COR-L47 (cell line): ENCODE measurements at regions not wholly inside any gene's neighbourhood (a gene's known extent, or its start where the extent isn't known, plus 50 kb on each side); places are given as distances from the start of the nearest gene placed in this dataset.

ENCODE experiments used
- DNase-seq: peaks from one replicate; lab custom pipeline; 2025; lab: John Stamatoyannopoulos, UW

- no peak for DNase-seq
These were observed 281.6 kb downstream of the KIF4B start for GRCh38 chr5:155295111-155295510.

- no peak for DNase-seq
These were observed 285.9 kb downstream of the KIF4B start for GRCh38 chr5:155299386-155300005.

DNA sequence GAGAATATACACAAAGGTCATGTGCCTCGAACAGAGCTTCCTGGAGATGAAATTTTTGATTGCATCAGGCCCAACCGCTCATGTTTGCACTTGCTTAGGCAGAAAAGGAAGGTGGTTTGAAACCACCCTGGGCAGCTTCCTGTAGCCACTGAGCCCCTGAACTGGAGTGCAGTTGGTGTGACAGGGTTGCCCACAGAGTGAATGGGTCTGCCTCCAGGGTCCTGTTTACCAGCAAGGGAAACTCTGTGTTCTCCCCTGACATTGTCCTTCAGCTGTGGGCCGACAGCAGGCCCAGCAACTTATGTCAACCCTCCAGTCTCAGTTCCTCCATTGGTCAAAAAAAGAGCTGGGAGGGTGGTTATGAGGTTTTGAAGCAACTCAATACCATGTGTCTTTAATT, 289.6 kb downstream of the KIF4B start:
- no peak for DNase-seq

DNA sequence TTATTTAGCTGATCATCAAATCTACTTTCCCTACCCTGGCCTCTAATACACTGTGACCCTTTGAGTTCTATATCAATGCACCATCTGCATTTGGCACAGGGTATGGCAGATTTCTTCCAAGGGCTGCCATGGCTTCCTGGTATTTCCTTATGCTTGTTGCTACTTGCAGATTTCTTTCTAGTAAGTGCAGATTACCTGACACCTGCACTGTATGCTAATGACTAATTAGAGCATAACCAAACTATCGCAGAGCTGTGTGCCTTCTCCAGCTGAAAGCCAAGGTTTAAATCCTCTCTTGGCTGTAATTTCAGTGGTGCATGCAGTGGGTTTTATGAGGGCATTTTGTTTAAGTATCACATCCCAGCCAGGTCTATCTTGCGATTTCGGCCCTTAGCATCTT, 293.7 kb downstream of the KIF4B start:
- no peak for DNase-seq

- no peak for DNase-seq
These were observed 294.7 kb downstream of the KIF4B start for GRCh38 chr5:155308289-155308688.

GRCh38 chr5:155309021-155309746, 295.6 kb downstream of the KIF4B start:
- no peak for DNase-seq

DNA sequence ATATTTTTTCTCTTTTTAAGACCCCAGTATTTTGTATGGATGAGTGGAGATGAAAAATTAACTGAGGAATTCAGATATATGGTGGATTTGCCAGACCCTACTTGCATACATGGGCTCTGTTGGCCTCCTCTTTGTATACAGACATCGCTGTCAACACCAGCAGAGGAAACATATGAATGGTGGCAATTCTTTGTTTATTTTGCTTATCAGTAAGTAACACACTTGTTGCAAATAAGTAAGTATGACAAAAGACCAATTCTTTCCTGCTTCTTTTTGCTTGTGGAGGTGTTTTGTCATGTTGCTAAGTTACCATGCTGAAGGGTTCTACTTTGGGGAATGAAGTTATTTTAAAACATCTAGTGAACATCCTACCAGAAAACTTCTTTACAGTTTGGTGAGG, 298.2 kb downstream of the KIF4B start:
- DNase-seq = no peak

- DNase-seq = no peak
These were observed 300.0 kb downstream of the KIF4B start for GRCh38 chr5:155313518-155313917.

- DNase-seq = no peak
These were observed 302.6 kb downstream of the KIF4B start for GRCh38 chr5:155316070-155316714.

- DNase-seq = no peak
These were observed 319.1 kb downstream of the KIF4B start for GRCh38 chr5:155332618-155333017.

GRCh38 chr5:155342956-155343355, 329.4 kb downstream of the KIF4B start:
- no peak for DNase-seq

DNA sequence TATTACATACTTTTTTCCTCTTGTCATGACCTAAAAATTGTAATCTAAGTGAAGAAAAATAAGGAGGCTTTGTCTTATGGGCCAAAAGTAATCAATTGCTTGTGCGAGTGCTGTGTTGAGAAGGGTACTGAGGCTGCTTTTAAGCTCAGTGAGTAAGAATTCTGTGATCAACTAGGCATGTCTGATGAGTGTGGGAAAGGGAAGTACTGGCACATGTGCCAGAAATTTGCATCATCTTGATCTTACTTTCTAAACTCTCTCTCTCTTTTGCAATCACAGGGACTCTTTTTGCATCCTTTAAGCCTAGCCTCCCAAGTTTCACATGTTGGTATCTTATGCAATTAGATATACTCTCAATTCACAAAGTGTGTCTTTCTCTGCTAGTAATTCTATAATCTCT, 329.9 kb downstream of the KIF4B start:
- DNase-seq = no peak

DNA sequence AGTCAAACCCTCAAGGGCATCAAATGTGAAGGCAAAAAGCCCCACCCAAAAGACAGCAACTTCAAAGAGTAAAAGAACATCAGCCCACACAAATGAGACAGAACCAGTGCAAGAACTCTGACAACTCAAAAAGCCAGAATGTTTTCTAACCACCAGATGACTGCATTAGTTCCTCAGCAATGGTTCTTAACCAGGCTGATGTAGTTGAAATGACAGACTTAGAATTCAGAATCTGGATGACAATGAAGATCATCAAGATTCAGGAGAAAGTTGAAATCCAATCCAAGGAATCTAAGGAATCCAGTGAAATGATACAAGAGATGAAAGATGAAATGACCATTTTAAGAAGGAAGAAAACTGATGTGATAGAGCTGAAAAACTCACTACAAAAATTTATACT, 339.7 kb downstream of the KIF4B start:
- DNase-seq = no peak

DNA sequence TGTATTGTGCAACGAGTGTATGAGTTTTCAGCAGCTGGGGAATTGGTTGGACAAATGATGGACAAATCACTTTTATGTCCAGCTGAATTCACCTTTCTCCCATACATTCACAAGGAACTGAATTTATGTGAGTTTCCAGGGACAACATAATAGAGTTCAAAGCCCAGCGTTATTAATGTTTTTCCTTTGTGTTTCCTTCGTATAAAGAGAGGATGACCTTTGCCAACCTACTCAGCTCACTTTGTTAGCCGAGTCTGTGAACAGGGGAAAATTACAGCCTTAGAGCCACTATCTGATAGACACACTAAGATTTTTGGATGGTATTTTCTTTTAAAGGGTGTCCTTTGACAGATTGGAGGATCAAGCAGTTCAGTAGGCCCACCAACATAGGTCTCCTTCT, 352.5 kb downstream of the KIF4B start:
- DNase-seq = no peak

DNA sequence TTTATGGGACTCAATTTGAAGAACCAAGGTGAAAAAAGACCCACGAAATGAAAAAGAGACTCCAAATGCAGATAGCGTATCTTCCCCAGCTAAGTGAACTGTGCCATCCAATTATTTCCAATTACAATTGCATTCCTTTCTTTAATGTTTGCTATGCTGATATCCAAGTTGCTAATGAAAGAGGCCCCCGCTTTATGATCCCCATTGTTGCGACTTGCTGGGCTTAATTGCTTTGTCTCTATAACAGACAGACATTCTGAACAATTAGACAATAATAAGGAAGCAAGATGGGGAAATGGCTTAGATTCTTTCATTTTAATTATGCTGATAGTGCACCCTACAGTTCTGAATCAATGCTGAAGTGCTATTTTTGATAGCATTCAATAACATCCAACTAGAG, 354.3 kb downstream of the KIF4B start:
- DNase-seq = no peak

GRCh38 chr5:155368490-155368889, 354.9 kb downstream of the KIF4B start:
- no peak for DNase-seq

DNA sequence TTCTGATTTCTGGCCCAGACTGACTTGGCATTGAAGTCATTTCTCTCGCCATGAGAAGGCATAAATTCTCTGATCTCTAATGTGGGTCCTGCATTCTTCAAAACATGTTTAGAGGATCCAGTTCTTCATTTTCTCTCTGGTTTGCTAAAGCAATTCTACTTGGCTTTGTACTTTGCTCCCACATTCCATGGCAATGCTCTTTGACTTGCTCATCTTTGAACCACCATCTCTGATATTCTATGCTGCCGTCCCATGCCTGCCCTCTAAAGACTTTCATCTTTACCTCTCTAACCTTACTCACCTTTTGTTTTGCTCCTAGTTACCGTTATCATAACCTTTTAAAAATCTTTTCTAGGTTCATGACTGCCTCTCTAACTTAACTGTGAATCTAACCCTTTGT, 366.9 kb downstream of the KIF4B start:
- no peak for DNase-seq

GRCh38 chr5:155381654-155382053, 368.1 kb downstream of the KIF4B start:
- DNase-seq = no peak

DNA sequence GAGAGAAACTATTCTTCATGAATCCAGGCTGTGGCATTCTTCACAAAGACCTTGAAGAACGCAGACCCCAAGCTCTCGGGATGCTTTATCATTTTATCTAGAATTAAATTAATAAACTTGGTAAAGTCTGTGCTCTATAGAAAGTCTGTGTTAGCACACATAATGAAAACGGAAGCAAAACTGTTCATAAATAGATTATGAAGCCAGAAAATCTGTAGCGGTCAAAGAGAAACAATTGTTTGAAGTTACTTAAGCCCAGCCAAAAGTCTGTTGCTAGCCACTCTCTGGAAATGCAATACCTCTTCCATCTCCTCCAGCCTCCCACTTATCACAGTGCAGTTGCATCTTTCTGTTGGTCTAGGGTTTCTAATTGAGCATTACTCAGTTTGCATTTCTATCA, 375.9 kb downstream of the KIF4B start:
- DNase-seq = no peak

- DNase-seq = no peak
These were observed 381.2 kb downstream of the KIF4B start for GRCh38 chr5:155394727-155395126.

DNA sequence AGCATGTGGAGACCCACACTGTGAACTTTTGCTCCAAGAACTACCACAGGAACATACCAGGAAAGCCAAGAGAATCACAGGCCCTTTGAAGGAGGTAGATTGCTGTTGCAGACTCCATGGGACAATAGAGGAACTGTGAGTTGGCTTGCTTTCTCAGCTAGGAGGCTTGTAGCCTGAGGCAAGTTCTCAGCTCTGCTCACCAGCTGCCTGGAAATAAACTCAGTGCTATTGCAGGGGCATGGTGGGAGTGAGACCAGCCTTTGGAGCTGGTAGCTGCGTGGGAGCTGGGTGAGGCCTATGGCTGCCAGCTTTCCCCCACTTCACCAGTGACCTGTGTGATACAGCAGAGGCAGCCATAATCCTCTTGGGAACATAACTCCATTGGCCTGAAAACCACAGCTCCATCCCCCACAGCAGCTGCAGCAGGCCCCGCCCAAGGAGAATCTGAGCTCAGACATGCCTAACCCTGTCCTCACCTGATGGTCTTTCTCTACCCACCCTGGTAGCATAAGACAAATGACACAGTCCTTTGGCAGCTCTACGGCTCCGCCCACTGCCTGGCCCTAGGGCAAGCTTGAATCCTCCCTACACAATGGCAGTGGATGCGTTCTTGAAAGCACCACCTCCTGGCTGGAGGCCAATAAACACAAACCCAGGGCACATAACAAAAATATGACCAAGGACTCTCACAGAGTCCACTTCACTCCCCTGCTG, 389.5 kb downstream of the KIF4B start:
- DNase-seq = peak; percentile 78

DNA sequence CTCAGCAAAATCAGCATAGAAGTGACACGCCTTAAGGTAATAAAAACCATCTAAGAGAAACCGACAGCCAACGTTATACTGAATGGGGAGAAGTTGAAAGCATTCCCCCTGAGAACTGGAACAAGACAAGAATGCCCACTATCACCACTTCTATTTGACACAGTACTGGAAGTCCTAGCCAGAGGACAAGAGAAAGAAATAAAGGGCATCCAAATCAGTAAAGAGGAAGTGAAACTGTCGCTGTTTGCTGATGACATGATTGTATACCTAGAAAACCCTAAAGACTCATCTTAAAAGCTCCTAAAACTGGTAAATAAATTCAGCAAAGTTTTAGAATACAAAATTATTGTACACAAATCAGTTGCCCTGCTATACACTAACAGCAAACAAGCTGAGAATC, 393.3 kb downstream of the KIF4B start:
- no peak for DNase-seq

- DNase-seq = no peak
These were observed 394.9 kb downstream of the KIF4B start for GRCh38 chr5:155408465-155408864.
